GM20000 (cell line): ENCODE measurements at regions not wholly inside any gene's neighbourhood (a gene's known extent, or its start where the extent isn't known, plus 50 kb on each side); places are given as distances from the start of the nearest gene placed in this dataset.
"Not testable (repeated sequence)": the region's sequence is repeated elsewhere in the genome, so short reads cannot be mapped to it uniquely, and the experiment has no call there.

ENCODE experiments used
- DNase-seq: peaks from one replicate; pipeline ENCODE4 v3.0.0; 2012; ENCODE audit warnings: low spot score
- CTCF ChIP-seq: IDR thresholded peaks from 2 replicates; pipeline ENCODE4 v1.5.1; 2012; ENCODE audit warnings: mild to moderate bottlenecking, control low read depth; ENCODE audit errors: extremely low read depth, missing control alignments

DNA sequence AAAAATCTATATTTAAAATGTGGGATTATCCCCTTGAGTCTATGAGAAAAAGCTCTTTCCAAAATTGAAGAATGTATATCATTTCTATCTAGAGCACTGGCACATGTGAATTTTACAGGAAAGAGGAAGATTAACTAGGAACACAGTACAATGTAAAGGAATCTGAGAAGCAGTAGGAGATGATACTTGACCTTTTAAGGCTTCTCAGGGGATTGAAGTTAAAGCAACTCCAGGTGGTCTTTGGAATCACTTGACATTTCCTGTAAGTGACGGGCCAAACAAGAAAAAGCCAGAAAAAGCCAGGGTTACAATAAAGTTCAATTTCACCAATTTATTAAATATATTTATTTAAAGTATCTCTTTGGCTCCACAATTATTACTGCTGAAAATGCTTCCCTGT is 1373.9 kb downstream of the OLFM4 start:
- no peak for DNase-seq
- no peak for TF ChIP-seq CTCF

- TF ChIP-seq CTCF: no peak
Observed at GRCh38 chr13:54415753-54416366, 1387.2 kb downstream of the OLFM4 start.

DNA sequence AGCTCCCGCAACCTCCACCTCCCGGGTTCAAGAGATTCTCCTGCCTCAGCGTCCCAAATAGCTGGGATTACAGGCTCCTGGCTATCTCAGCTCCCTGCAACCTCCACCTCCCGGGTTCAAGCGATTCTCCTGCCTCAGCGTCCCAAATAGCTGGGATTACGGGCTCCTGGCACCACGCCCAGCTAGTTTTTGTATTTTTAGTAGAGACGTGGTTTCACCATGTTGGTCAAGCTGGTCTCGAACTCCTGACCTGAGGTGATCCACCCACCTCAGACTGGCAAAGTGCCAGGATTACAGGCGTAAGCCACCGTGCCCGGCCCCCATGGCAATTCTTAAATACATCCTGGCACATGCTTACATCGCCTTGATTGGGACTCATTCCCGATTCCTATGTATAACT is 1394.3 kb downstream of the OLFM4 start:
- DNase-seq: not testable (repeated sequence)

More at GRCh38 chr13:54415753-54416366, 1387.2 kb downstream of the OLFM4 start:
- no peak for DNase-seq

DNA sequence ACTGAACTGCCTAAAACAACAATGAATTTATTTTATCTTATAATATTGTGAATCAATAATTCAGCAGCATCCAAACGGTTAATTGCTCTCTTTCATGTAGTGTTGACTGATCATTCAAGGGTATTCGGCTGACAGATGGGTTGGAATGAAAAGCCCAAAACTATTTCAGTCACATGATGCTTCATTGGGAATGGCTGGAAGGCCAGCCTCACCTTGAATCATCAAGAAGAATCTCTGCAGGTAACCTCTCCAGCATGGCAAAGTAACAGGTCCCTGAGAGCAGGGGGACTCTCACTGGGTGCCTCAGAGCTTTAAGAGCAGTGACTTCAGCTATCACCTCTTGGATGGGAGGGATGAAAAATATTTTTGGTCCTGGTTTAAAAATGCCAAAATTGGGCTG is 1395.7 kb downstream of the OLFM4 start:
- TF ChIP-seq CTCF: no peak
- DNase-seq: no peak

- TF ChIP-seq CTCF: no peak
- no peak for DNase-seq
Observed at GRCh38 chr13:54433493-54434206, 1405.0 kb downstream of the OLFM4 start.

DNA sequence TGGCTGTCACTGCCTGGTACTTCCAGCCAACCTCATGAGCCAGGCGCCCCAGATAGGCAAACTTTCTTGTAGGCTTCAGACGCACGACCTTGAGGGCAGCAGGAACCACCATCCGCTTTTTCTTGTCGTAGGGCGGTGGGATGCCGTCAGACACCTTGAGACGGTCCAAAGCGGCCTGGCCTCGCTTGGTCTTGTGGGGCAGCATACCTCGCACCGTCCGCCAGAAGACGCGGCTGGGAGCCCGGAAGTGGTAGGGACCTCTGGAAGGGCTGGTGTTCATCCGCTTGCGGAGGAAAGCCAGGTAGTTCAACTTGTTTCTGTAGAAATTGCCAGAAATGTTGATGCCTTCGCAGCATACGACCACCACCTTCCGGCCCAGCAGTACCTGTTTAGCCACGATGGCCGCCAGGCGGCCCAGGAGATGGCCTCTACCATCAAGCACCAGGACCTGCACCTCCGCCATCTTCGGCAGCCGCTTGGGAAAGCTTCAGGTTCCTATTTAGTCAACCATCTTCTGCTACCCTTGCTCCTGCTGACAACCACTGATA is 1412.3 kb downstream of the OLFM4 start:
- DNase-seq: not testable (repeated sequence)

DNA sequence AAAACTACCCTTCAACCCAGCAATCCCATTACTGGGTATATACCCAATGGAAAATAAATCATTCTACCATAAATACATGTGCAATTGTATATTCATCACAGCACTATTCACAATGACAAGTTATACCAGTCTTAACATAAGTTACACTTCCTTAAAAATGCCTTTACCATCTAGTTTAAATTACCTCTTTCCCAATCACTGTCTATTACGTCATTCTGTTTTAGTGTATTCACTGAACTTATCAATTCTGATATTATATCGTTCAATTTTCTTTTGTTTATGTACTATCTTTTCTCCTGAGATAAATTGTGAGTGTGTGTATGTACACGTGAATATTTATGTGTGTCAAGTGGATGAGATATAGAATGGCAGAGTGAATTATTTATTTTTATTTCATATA is 1416.8 kb downstream of the OLFM4 start:
- DNase-seq: no peak
- TF ChIP-seq CTCF: no peak

- TF ChIP-seq CTCF: no peak
- DNase-seq: no peak
Observed at GRCh38 chr13:54445865-54446264, 1417.3 kb downstream of the OLFM4 start.
